NT2/D1 (cell line): ENCODE measurements at regions not wholly inside any gene's neighbourhood (a gene's known extent, or its start where the extent isn't known, plus 50 kb on each side); places are given as distances from the start of the nearest gene placed in this dataset.

Source experiments
- SUZ12 ChIP-seq: IDR thresholded peaks from 2 replicates; pipeline ENCODE4 v1.6.1; 2011; ENCODE audit not compliant: insufficient read length, insufficient read depth; ENCODE audit errors: extremely low read depth
- YY1 ChIP-seq: IDR thresholded peaks from 2 replicates; pipeline ENCODE4 v1.6.1; 2011; ENCODE audit not compliant: insufficient read length, insufficient read depth

GRCh38 chr12:43100231-43100630 is 451.8 kb downstream of the ADAMTS20 start:
- TF ChIP-seq SUZ12 (no peak), YY1 (no peak)
